CD4-positive, alpha-beta T cell treated with Interleukin-17A for 1 hour (primary cell): ENCODE measurements at regions not wholly inside any gene's neighbourhood (a gene's known extent, or its start where the extent isn't known, plus 50 kb on each side); places are given as distances from the start of the nearest gene placed in this dataset.

Source experiments
- DNase-seq: peaks from one replicate; pipeline ENCODE4 v3.0.0-alpha.2; 2020

- no peak for DNase-seq
Observed at GRCh38 chr3:194738254-194739093, 52.8 kb downstream of the FAM43A start.

GRCh38 chr3:194739498-194740284 is 54.0 kb downstream of the FAM43A start:
- DNase-seq: no peak

- no peak for DNase-seq
Observed at GRCh38 chr3:194740859-194741491, 55.3 kb downstream of the FAM43A start.

GRCh38 chr3:194741916-194742315 is 56.2 kb downstream of the FAM43A start:
- DNase-seq: no peak

GRCh38 chr3:194744826-194745225 is 59.1 kb downstream of the FAM43A start:
- no peak for DNase-seq

GRCh38 chr3:194745422-194746184 is 59.9 kb downstream of the FAM43A start:
- no peak for DNase-seq

GRCh38 chr3:194748225-194748624 is 62.5 kb downstream of the FAM43A start:
- DNase-seq: no peak

- DNase-seq: no peak
Observed at GRCh38 chr3:194749631-194750490, 64.2 kb downstream of the FAM43A start.

GRCh38 chr3:194750491-194750828 is 64.8 kb downstream of the FAM43A start:
- no peak for DNase-seq

GRCh38 chr3:194755671-194756459 is 70.2 kb downstream of the FAM43A start:
- no peak for DNase-seq

- no peak for DNase-seq
Observed at GRCh38 chr3:194756460-194756779, 70.7 kb downstream of the FAM43A start.

GRCh38 chr3:194756791-194757325 is 71.2 kb downstream of the FAM43A start:
- DNase-seq: no peak

- no peak for DNase-seq
Observed at GRCh38 chr3:194757647-194758061, 72.0 kb downstream of the FAM43A start.

GRCh38 chr3:194758716-194759115 is 73.0 kb downstream of the FAM43A start:
- DNase-seq: no peak

GRCh38 chr3:194760494-194761137 is 74.9 kb downstream of the FAM43A start:
- no peak for DNase-seq

GRCh38 chr3:194761384-194761783 is 75.7 kb downstream of the FAM43A start:
- DNase-seq: no peak

GRCh38 chr3:194766845-194767244 is 81.2 kb downstream of the FAM43A start:
- DNase-seq: no peak

- no peak for DNase-seq
Observed at GRCh38 chr3:194767446-194768207, 81.9 kb downstream of the FAM43A start.

GRCh38 chr3:194768586-194768985 is 82.9 kb downstream of the FAM43A start:
- DNase-seq: no peak
